IMR-90 (cell line): ENCODE measurements at regions not wholly inside any gene's neighbourhood (a gene's known extent, or its start where the extent isn't known, plus 50 kb on each side); places are given as distances from the start of the nearest gene placed in this dataset.
A peak's percentile ranks its signal among the peaks of the same experiment; 100 is the strongest.
"Not testable (repeated sequence)": the region's sequence is repeated elsewhere in the genome, so short reads cannot be mapped to it uniquely, and the experiment has no call there.

Experiments used
- ATAC-seq: fragments of 200-7000 bp; cut with Tn5 transposase; 2 replicates; pipeline ENCODE4 v1.9.1; 2020; ENCODE audit warnings: low read depth, mild to moderate bottlenecking, moderate library complexity
- BruUV-seq: library from RNA; stranded (reverse); fragments of 400-500 nt; replicated peaks from 2 replicates; lab custom pipeline; 2021; lab: Mats Ljungman, UMichigan
- CTCF ChIA-PET: fragments of 300-600 bp; formaldehyde crosslinking; extraction: SDS; loops from one replicate; lab custom pipeline; 2021; ENCODE audit warnings: antibody characterized with exemption; lab: Yijun Ruan, JAX
- POLR2A ChIA-PET: fragments of 300-600 bp; sonication (Branson Sonifier 250); formaldehyde crosslinking; loops from one replicate; lab custom pipeline; 2022; ENCODE audit warnings: antibody characterized with exemption; ENCODE audit not compliant: unreplicated experiment; lab: Charles Lee
- DNase-seq: peaks from one replicate; pipeline ENCODE4 v3.0.0; 2013
- H2AFZ ChIP-seq: replicated peaks from 2 replicates; pipeline ENCODE3; 2013; ENCODE audit warnings: low read length, mild to moderate bottlenecking; ENCODE audit not compliant: poor library complexity
- H2AK5ac ChIP-seq: 2 replicates; pipeline ENCODE4 v1.6.1; 2013; ENCODE audit warnings: low read depth, low read length, inconsistent platforms
- H2AK9ac ChIP-seq: replicated peaks from 2 replicates; pipeline ENCODE3; 2013; ENCODE audit warnings: mild to moderate bottlenecking, low read depth, low read length, moderate library complexity; ENCODE audit not compliant: poor library complexity
- H2BK120ac ChIP-seq: 2 replicates; pipeline ENCODE4 v1.6.1; 2013; ENCODE audit warnings: low read depth, low read length, inconsistent platforms
- H2BK15ac ChIP-seq: 3 replicates; pipeline ENCODE4 v1.6.1; 2013; ENCODE audit warnings: low read depth, low read length, inconsistent platforms
- H2BK20ac ChIP-seq: 2 replicates; pipeline ENCODE4 v1.6.1; 2013; ENCODE audit warnings: low read depth, mild to moderate bottlenecking, inconsistent platforms, low read length, moderate library complexity
- H2BK5ac ChIP-seq: 2 replicates; pipeline ENCODE4 v1.6.1; 2013; ENCODE audit warnings: mild to moderate bottlenecking, low read depth, low read length, inconsistent platforms; ENCODE audit not compliant: poor library complexity, severe bottlenecking
- H3K14ac ChIP-seq: replicated peaks from 2 replicates; pipeline ENCODE4 v1.6.1; 2013; ENCODE audit warnings: low read depth, low read length, inconsistent platforms
- H3K18ac ChIP-seq: 2 replicates; pipeline ENCODE4 v1.6.1; 2013; ENCODE audit warnings: low read depth, low read length, control low read depth
- H3K23ac ChIP-seq: 2 replicates; pipeline ENCODE4 v1.6.1; 2013; ENCODE audit warnings: low read depth, low read length, inconsistent platforms
- H3K27ac ChIP-seq: 2 replicates; pipeline ENCODE4 v1.5.1; 2013; ENCODE audit warnings: mild to moderate bottlenecking, control low read depth, low read length; ENCODE audit not compliant: insufficient read depth
- H3K27me3 ChIP-seq: 2 replicates; pipeline ENCODE4 v1.6.1; 2013; ENCODE audit warnings: low read length; ENCODE audit not compliant: control insufficient read depth, insufficient read depth
- H3K36me3 ChIP-seq: 2 replicates; pipeline ENCODE4 v1.6.1; 2013; ENCODE audit warnings: low read length, mixed read lengths; ENCODE audit not compliant: control insufficient read depth, insufficient read depth
- H3K4ac ChIP-seq: 2 replicates; pipeline ENCODE4 v1.6.1; 2013; ENCODE audit warnings: low read depth, low read length, inconsistent platforms
- H3K4me1 ChIP-seq: 2 replicates; pipeline ENCODE4 v1.6.1; 2013; ENCODE audit warnings: low read length, mixed read lengths; ENCODE audit not compliant: control insufficient read depth, insufficient read depth
- H3K4me2 ChIP-seq: 2 replicates; pipeline ENCODE4 v1.6.1; 2013; ENCODE audit warnings: low read depth, mild to moderate bottlenecking, control low read depth, low read length, moderate library complexity
- H3K4me3 ChIP-seq: 2 replicates; pipeline ENCODE4 v1.5.1; 2013; ENCODE audit warnings: low read depth, mild to moderate bottlenecking, control low read depth, low read length, moderate library complexity; ENCODE audit not compliant: insufficient read depth
- H3K56ac ChIP-seq: 2 replicates; pipeline ENCODE4 v1.6.1; 2013; ENCODE audit warnings: low read length, inconsistent platforms; ENCODE audit not compliant: insufficient read depth; ENCODE audit errors: extremely low read depth
- H3K79me1 ChIP-seq, 2 experiments: 2 replicates each; pipeline ENCODE4 v1.6.1; 2013; ENCODE audit warnings: low read length in 2 of 2, inconsistent platforms in 1 of 2, low read depth in 1 of 2
- H3K9ac ChIP-seq: 2 replicates; pipeline ENCODE4 v1.6.1; 2013; ENCODE audit warnings: low read depth, low read length, control low read depth
- H3K9me1 ChIP-seq: 2 replicates; pipeline ENCODE4 v1.6.1; 2013; ENCODE audit warnings: low read length, inconsistent platforms; ENCODE audit not compliant: insufficient read depth
- H3K9me3 ChIP-seq: 2 replicates; pipeline ENCODE4 v1.6.1; 2013; ENCODE audit warnings: low read length; ENCODE audit not compliant: control insufficient read depth, insufficient read depth
- H4K20me1 ChIP-seq: 2 replicates; pipeline ENCODE4 v1.6.1; 2013; ENCODE audit warnings: low read length, inconsistent platforms; ENCODE audit not compliant: insufficient read depth
- H4K5ac ChIP-seq: 2 replicates; pipeline ENCODE4 v1.6.1; 2013; ENCODE audit warnings: mild to moderate bottlenecking, low read depth, low read length, control low read depth
- H4K8ac ChIP-seq, 2 experiments: 2 replicates each; pipeline ENCODE4 v1.6.1; 2013; ENCODE audit warnings: low read depth in 2 of 2, low read length in 2 of 2, control low read depth in 1 of 2, inconsistent platforms in 1 of 2
- H4K91ac ChIP-seq: 2 replicates; pipeline ENCODE4 v1.6.1; 2013; ENCODE audit warnings: low read depth, low read length, inconsistent platforms; ENCODE audit not compliant: insufficient read depth
- POLR2A ChIP-seq: IDR thresholded peaks from 2 replicates; pipeline ENCODE4 v1.6.1; 2012; ENCODE audit warnings: mild to moderate bottlenecking, low read depth, low read length
- SMC3 ChIP-seq: fragments of 150-350 bp; IDR thresholded peaks from 2 replicates; pipeline ENCODE4 v1.6.1; 2016; ENCODE audit warnings: low read depth, mild to moderate bottlenecking, antibody characterized with exemption, low read length, moderate library complexity
- WGBS, 2 experiments: methylation state at CpG; one replicate each; pipeline versions ENCODE4 v1.1.5 to v1.1.7; 2013; ENCODE audit warnings: missing lambda C conversion rate in 2 of 2; ENCODE audit not compliant: insufficient read length in 1 of 2; ENCODE audit errors: extremely low coverage in 2 of 2; 5-methylcytosine and 5-hydroxymethylcytosine counted together
- dilution Hi-C: fragments of 300-500 bp; cut with HindIII; formaldehyde crosslinking; loops from one replicate; pipeline ENCODE4 v1.14.3; 2018; ENCODE audit warnings: low sequenced_read_pairs; ENCODE audit not compliant: unreplicated experiment
- in situ Hi-C: fragments of 300-500 bp; cut with MboI; formaldehyde crosslinking; loops from 3 replicates; pipeline ENCODE4 v1.14.3; 2019; ENCODE audit warnings: low sequenced_read_pairs, inconsistent platforms, mixed read lengths
- intact Hi-C: fragments of 100-400 bp; cut with micrococcal nuclease; formaldehyde crosslinking; loops from 2 replicates; pipeline ENCODE4 v1.10.0; 2022
- TF ChIP-seq, protein P1 (sequence below): fragments of 150-350 bp; IDR thresholded peaks from 2 replicates; pipeline ENCODE4 v1.6.1; 2016; ENCODE audit warnings: low read depth, mild to moderate bottlenecking, low read length, moderate library complexity, borderline replicate concordance

DNA sequence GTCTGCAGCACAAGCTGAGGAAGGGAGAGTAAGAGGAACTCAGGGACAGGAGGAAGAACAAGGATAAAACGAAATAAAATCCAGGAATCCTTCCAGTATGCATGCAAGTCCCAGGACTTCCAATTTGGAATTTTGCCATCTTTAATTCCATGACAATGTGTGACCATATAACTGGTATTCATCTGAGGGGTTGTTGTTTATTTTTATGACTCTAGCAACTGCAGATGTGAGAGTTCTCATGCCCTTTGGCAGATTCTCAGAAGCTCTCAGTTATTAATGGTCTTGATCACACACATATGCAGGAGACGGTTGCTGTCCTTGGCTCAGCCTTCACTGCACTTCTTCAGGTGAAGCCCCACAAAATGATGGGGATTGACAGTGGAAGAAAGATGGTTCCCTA, 148.2 kb downstream of the SMIM20 start:
- POLR2A ChIA-PET = no interaction called here
- Histone ChIP-seq H3K4me3 (no peak overlapping the region), H3K9me1 (no peaks in the 10 kb centered on the region), H2BK120ac (peak overlapping the region; percentile 38; the same call in 1 of the 2 replicates), H3K18ac (no peak overlapping the region), H4K20me1 (no peaks in the 10 kb centered on the region), H3K14ac (peak overlapping the region; percentile 65; the same call in 1 of the 2 replicates), H3K9me3 (0 out of 2 replicates have a peak, but pooled peaks cover 2% of the 10 kb centered on the region), H3K36me3 (no peaks in the 10 kb centered on the region), H3K23ac (no peak overlapping the region), H2BK20ac (peak overlapping the region; percentile 58; the same call in 1 of the 2 replicates), H2AFZ (no peak overlapping the region), H3K4ac (peak overlapping the region; percentile 49; the same call in 1 of the 2 replicates), H3K9ac (no peak overlapping the region), H3K79me1 (no peaks in the 10 kb centered on the region), H4K8ac (peak overlapping the region in 1 of 2 experiments; percentile 39; a peak in 1 of 4 replicates), H3K4me2 (no peak overlapping the region), H3K27ac (no peak overlapping the region), H4K91ac (no peak overlapping the region), H2AK5ac (peak overlapping the region; percentile 77; the same call in 1 of the 2 replicates), H3K4me1 (peaks cover 9% of the 10 kb centered on the region), H2BK15ac (no peak overlapping the region), H4K5ac (no peak overlapping the region), H3K27me3 (no peaks in the 10 kb centered on the region), H2BK5ac (peak overlapping the region; percentile 35), H3K56ac (no peak overlapping the region), H2AK9ac (no peak overlapping the region)
- TF ChIP-seq SMC3 (no peak), POLR2A (no peak)
- TF ChIP-seq, protein P1, sequence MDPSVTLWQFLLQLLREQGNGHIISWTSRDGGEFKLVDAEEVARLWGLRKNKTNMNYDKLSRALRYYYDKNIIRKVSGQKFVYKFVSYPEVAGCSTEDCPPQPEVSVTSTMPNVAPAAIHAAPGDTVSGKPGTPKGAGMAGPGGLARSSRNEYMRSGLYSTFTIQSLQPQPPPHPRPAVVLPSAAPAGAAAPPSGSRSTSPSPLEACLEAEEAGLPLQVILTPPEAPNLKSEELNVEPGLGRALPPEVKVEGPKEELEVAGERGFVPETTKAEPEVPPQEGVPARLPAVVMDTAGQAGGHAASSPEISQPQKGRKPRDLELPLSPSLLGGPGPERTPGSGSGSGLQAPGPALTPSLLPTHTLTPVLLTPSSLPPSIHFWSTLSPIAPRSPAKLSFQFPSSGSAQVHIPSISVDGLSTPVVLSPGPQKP = no peak
- no TSS peak for BruUV-seq
- no CpG with 5 or more reads among the region's 2 CpGs for WGBS, 2 experiments
- intact Hi-C loops = loop anchor here (5.0 kb wide), 1 partner anchor 75 kb away; no protein-coding TSS in a partner anchor
- CTCF ChIA-PET = interaction anchor here (0.5 kb wide), 1 partner anchor 22 kb away, joined by 3 read pairs; no protein-coding TSS in a partner anchor
- in situ Hi-C loops = no loop called here
- peak; percentile 74 for DNase-seq
- dilution Hi-C loops = no loop called here
- ATAC-seq = peak; percentile 40

DNA sequence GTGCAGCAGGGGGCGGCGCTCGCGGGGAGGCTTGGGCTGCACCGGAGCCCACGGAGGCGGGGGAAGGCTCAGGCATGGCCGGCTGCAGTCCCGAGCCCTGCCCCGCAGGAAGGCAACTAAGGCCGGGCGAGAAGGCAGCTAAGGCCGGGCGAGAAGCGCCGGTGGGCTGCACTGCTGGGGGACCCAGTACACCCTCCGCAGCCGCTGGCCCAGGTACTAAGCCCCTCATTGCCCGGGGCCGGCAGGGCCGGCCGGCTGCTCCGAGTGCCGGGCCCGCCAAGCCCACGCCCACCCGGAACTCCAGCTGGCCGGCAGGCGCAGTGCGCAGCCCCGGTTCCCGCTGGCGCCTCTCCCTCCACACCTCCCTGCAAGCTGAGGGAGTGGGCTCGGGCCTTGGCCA, 150.0 kb downstream of the SMIM20 start:
- H3K27me3 ChIP-seq, H3K4ac ChIP-seq, ATAC-seq, H3K9ac ChIP-seq, H2BK120ac ChIP-seq, H2BK20ac ChIP-seq, H3K18ac ChIP-seq, H4K91ac ChIP-seq, POLR2A ChIA-PET, H3K4me1 ChIP-seq, H3K14ac ChIP-seq, H2BK5ac ChIP-seq, H2BK15ac ChIP-seq, dilution Hi-C loops, H2AFZ ChIP-seq, H2AK9ac ChIP-seq, H3K23ac ChIP-seq, BruUV-seq, H4K20me1 ChIP-seq, CTCF ChIA-PET, H3K56ac ChIP-seq, H3K4me3 ChIP-seq, in situ Hi-C loops, H4K8ac ChIP-seq, DNase-seq, H3K36me3 ChIP-seq, H3K79me1 ChIP-seq, H2AK5ac ChIP-seq, H4K5ac ChIP-seq, H3K9me1 ChIP-seq, H3K4me2 ChIP-seq, H3K27ac ChIP-seq, H3K9me3 ChIP-seq: not testable (repeated sequence)
- intact Hi-C loops = loop anchor here (5.0 kb wide), 1 partner anchor 77 kb away; no protein-coding TSS in a partner anchor
- 97% methylated on average over 16 of the region's 34 CpGs; no CpG with 5 or more reads in 1 of the 2 experiments for WGBS, 2 experiments
